Caki2 (cell line): ENCODE measurements at regions not wholly inside any gene's neighbourhood (a gene's known extent, or its start where the extent isn't known, plus 50 kb on each side); places are given as distances from the start of the nearest gene placed in this dataset.
A peak's percentile ranks its signal among the peaks of the same experiment; 100 is the strongest.
"Not testable (repeated sequence)": the region's sequence is repeated elsewhere in the genome, so short reads cannot be mapped to it uniquely, and the experiment has no call there.

Experiments
- DNase-seq: peaks from one replicate; pipeline ENCODE4 v3.0.0-alpha.2; 2015; ENCODE audit warnings: low read depth
- in situ Hi-C: cut with HindIII; loops from 2 replicates; pipeline ENCODE4 v1.10.0; 2016; ENCODE audit warnings: low sequenced_read_pairs, low pct_unique_long_range_greater_than_20kb, mixed read lengths

- in situ Hi-C loops, result no loop called here
- DNase-seq, result no peak
These were observed 136.4 kb upstream of the DEPDC1 start for GRCh38 chr1:68633141-68633919.

- DNase-seq, result no peak
- in situ Hi-C loops, result no loop called here
These were observed 147.6 kb upstream of the DEPDC1 start for GRCh38 chr1:68644504-68644903.

- in situ Hi-C loops, result no loop called here
These were observed 154.2 kb upstream of the DEPDC1 start for GRCh38 chr1:68651115-68651514.

GRCh38 chr1:68653882-68654281 is 157.0 kb upstream of the DEPDC1 start:
- DNase-seq, result no peak
- in situ Hi-C loops, result no loop called here

More at GRCh38 chr1:68651115-68651514, 154.2 kb upstream of the DEPDC1 start:
- DNase-seq, result no peak

- in situ Hi-C loops, result no loop called here
- no peak for DNase-seq
These were observed 176.9 kb upstream of the DEPDC1 start for GRCh38 chr1:68673771-68674170.

GRCh38 chr1:68675336-68675735 is 178.5 kb upstream of the DEPDC1 start:
- in situ Hi-C loops, result no loop called here
- no peak for DNase-seq

GRCh38 chr1:68677684-68678351 is 180.9 kb upstream of the DEPDC1 start:
- DNase-seq, result no peak
- in situ Hi-C loops, result no loop called here

- no peak for DNase-seq
- in situ Hi-C loops, result no loop called here
These were observed 199.3 kb upstream of the DEPDC1 start for GRCh38 chr1:68696221-68696620.

GRCh38 chr1:68703921-68704354 is 207.1 kb upstream of the DEPDC1 start:
- DNase-seq, result peak; percentile 7

GRCh38 chr1:68704800-68705443 is 208.0 kb upstream of the DEPDC1 start:
- DNase-seq, result no peak
- in situ Hi-C loops, result no loop called here

More at GRCh38 chr1:68703921-68704354, 207.1 kb upstream of the DEPDC1 start:
- in situ Hi-C loops, result no loop called here

- DNase-seq, result no peak
- in situ Hi-C loops, result no loop called here
These were observed 208.6 kb upstream of the DEPDC1 start for GRCh38 chr1:68705466-68705865.

GRCh38 chr1:68706639-68707317 is 209.9 kb upstream of the DEPDC1 start:
- in situ Hi-C loops, result no loop called here
- no peak for DNase-seq

GRCh38 chr1:68717330-68717729 is 220.4 kb upstream of the DEPDC1 start:
- in situ Hi-C loops, result no loop called here

GRCh38 chr1:68720476-68720875 is 223.6 kb upstream of the DEPDC1 start:
- in situ Hi-C loops, result no loop called here
- DNase-seq, result no peak

More at GRCh38 chr1:68717330-68717729, 220.4 kb upstream of the DEPDC1 start:
- DNase-seq, result no peak

GRCh38 chr1:68723791-68724190 is 226.9 kb upstream of the DEPDC1 start:
- in situ Hi-C loops, result no loop called here

GRCh38 chr1:68725001-68725752 is 228.3 kb upstream of the DEPDC1 start:
- no peak for DNase-seq
- in situ Hi-C loops, result no loop called here

More at GRCh38 chr1:68723791-68724190, 226.9 kb upstream of the DEPDC1 start:
- no peak for DNase-seq

GRCh38 chr1:68739486-68739885 is 242.6 kb upstream of the DEPDC1 start:
- DNase-seq, in situ Hi-C loops: not testable (repeated sequence)

GRCh38 chr1:68745011-68745410 is 248.1 kb upstream of the DEPDC1 start:
- in situ Hi-C loops, result no loop called here
- DNase-seq, result no peak
